ENCODE measurements at regions not wholly inside any gene's neighbourhood (a gene's known extent, or its start where the extent isn't known, plus 50 kb on each side); places are given as distances from the start of the nearest gene placed in this dataset.

- TF ChIP-seq CTCF (IDR thresholded peaks at IDR 0.05) (no peak), SIN3A (IDR thresholded peaks at IDR 0.05; ENCODE audit: borderline replicate concordance, insufficient read depth, low read depth, low read length) (no peak), REST (IDR thresholded peaks at IDR 0.05; ENCODE audit: insufficient read depth in 1 of 2, low read depth in 2 of 2, low read length in 1 of 2) (no peak), POLR2AphosphoS5 (IDR thresholded peaks at IDR 0.05; ENCODE audit: low read depth, low read length) (no peak), TCF7L2 (IDR thresholded peaks at IDR 0.05; ENCODE audit: low read depth, low read length) (no peak)
- H3K9me3 ChIP-seq (ENCODE audit: control insufficient read depth, insufficient read depth, low read depth, low read length) = no peaks in the 10 kb centered on the region
- no peak overlapping the region for H3K4me3 ChIP-seq (ENCODE audit: low read depth in 2 of 2, low read length in 2 of 2)
- peaks cover 3% of the 10 kb centered on the region; the same call in 1 of the 2 replicates for H3K27me3 ChIP-seq (ENCODE audit: control insufficient read depth, insufficient read depth, low read length)
- ChIA-PET CTCF (no interaction called here), POLR2A (no interaction called here)
- no peaks in the 10 kb centered on the region for H3K4me1 ChIP-seq (ENCODE audit: control insufficient read depth, insufficient read depth, low read length)
- intact Hi-C loops (cut with micrococcal nuclease; ENCODE audit: unreplicated experiment) = no loop called here
- BruUV-seq (replicated peaks) = no TSS peak
- in situ Hi-C loops (cut with HindIII; ENCODE audit: low pct_unique_long_range_greater_than_20kb, low sequenced_read_pairs) = no loop called here
- no peak overlapping the region for H3K27ac ChIP-seq (ENCODE audit: low read length)
- H3K36me3 ChIP-seq (ENCODE audit: control insufficient read depth, insufficient read depth, low read length) = no peaks in the 10 kb centered on the region
- ATAC-seq = no peak
- no peak for DNase-seq (ENCODE audit: low read depth, low spot score)
Measured at GRCh38 chr11:112485280-112485679, 224.6 kb upstream of the PLET1 start.

- TF ChIP-seq SIN3A (IDR thresholded peaks at IDR 0.05; ENCODE audit: borderline replicate concordance, insufficient read depth, low read depth, low read length) (no peak), TCF7L2 (IDR thresholded peaks at IDR 0.05; ENCODE audit: low read depth, low read length) (no peak), POLR2AphosphoS5 (IDR thresholded peaks at IDR 0.05; ENCODE audit: low read depth, low read length) (no peak), CTCF (IDR thresholded peaks at IDR 0.05) (no peak), REST (IDR thresholded peaks at IDR 0.05; ENCODE audit: insufficient read depth in 1 of 2, low read depth in 2 of 2, low read length in 1 of 2) (no peak)
- no peaks in the 10 kb centered on the region for H3K9me3 ChIP-seq (ENCODE audit: control insufficient read depth, insufficient read depth, low read depth, low read length)
- intact Hi-C loops (cut with micrococcal nuclease; ENCODE audit: unreplicated experiment) (no loop called here), in situ Hi-C loops (cut with HindIII; ENCODE audit: low pct_unique_long_range_greater_than_20kb, low sequenced_read_pairs) (no loop called here)
- ChIA-PET POLR2A (no interaction called here), CTCF (no interaction called here)
- H3K27ac ChIP-seq (ENCODE audit: low read length) = no peak overlapping the region
- H3K4me1 ChIP-seq (ENCODE audit: control insufficient read depth, insufficient read depth, low read length) = no peaks in the 10 kb centered on the region
- no peak for ATAC-seq
- H3K27me3 ChIP-seq (ENCODE audit: control insufficient read depth, insufficient read depth, low read length) = no peaks in the 10 kb centered on the region
- H3K36me3 ChIP-seq (ENCODE audit: control insufficient read depth, insufficient read depth, low read length) = no peaks in the 10 kb centered on the region
- no TSS peak for BruUV-seq (replicated peaks)
- H3K4me3 ChIP-seq (ENCODE audit: low read depth in 2 of 2, low read length in 2 of 2) = no peak overlapping the region
- DNase-seq (ENCODE audit: low read depth, low spot score) = no peak
Measured at GRCh38 chr11:112497826-112498225, 237.2 kb upstream of the PLET1 start.
